GM19239 (cell line): ENCODE measurements at regions not wholly inside any gene's neighbourhood (a gene's known extent, or its start where the extent isn't known, plus 50 kb on each side); places are given as distances from the start of the nearest gene placed in this dataset.
"Not testable (repeated sequence)": the region's sequence is repeated elsewhere in the genome, so short reads cannot be mapped to it uniquely, and the experiment has no call there.

ENCODE experiments used
- DNase-seq: peaks from one replicate; pipeline ENCODE4 v3.0.0; 2011; ENCODE audit warnings: low spot score; ENCODE audit not compliant: insufficient read length
- FAIRE-seq: peaks from 2 replicates; lab custom pipeline; 2011; peaks lifted over from hg19 to GRCh38; lab: Jason Lieb, UNC

DNA sequence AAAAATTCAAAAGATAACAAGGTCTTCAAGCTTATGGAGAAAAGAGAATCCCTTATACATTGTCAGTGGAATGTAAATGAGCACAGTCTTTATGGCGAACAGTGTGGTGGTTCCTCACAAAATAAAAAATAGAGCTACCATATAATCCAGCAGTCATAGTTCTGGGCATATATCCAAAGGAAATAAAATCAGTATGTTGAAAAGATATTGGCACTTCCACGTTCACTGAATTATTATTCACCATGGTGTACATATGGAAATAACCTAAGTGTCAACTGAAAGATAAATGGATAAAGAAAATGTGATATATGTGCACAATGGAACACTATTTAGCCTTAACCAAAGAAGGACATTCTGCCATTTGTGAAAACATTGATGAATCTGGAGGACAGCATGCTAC lies 1161.2 kb downstream of the ROBO2 start:
- FAIRE-seq (no peak), DNase-seq (no peak)

DNA sequence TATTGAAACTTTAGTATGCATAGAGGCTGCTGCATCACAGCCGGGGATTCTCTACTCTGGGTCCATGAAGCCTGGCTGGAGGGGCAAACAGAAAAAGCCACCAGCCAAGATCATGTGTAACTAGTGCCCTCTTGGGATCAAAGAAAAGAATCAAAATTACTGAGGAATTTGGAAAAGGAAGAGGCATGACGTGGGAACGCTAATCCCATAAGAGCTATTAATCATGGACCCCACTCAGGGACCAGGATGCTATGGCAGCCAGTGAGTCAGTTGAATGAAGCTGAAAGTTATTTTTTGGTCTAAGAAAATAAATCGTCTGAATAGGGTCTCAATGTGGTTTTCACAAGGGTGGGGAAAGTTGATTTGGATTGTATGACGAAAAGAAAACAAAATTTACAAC lies 1165.1 kb downstream of the ROBO2 start:
- DNase-seq, result no peak
- no peak for FAIRE-seq

DNA sequence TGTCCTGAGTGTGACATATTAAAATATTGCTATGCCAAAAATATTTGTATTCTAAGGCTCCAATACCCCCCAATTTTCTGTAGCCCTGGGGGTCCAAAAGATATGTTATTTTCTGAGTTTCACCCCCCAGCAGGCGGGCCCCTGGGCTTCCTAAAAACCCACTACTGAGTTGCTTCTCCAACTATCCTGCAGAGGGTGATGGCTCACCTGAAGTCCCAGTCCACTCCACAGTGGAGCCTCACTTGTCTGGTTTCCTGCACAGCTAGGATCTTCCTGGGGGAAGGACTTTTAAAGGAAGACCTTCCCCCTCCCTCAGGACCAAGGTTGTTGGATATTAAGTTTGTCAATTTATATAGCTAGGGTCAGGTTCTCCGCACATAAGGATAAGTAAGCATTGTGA lies 1181.4 kb downstream of the ROBO2 start:
- no peak for FAIRE-seq
- no peak for DNase-seq

DNA sequence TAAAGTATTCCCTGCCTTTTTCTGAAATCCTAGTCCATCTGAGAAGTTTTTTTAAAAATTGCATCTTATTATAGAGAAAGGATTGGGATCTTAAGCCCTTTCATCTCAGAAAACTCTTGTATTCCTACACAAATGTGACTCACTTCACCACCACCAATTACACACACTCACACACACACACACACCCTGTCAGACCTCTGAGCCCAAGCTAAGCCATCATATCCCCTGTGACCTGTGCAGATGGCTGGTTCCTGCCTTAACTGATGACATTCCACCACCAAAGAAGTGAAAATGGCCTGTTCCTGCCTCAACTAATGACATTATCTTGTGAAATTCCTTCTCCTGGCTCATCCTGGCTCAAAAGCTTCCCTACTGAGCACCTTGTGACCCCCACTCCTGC lies 1181.9 kb downstream of the ROBO2 start:
- FAIRE-seq (no peak), DNase-seq (no peak)

DNA sequence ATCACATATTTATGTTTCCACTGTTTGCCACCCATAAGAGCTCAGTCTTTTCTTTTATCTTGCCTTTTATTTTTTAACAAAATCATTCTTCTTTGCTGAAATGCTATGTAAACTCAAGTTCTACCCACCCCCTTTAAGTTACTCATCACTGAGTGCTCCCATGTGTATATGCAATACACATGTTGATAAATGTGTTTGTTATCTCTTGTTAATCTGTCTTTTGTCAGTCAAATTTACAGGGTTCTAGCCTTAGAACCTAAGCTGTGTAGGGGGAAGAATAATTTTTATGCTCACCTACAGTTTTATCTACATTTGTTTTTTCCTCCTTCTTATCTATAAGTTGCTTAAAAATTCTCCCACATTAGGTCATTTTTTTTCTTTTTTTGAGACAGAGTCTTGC lies 1195.9 kb downstream of the ROBO2 start:
- no peak for FAIRE-seq

DNA sequence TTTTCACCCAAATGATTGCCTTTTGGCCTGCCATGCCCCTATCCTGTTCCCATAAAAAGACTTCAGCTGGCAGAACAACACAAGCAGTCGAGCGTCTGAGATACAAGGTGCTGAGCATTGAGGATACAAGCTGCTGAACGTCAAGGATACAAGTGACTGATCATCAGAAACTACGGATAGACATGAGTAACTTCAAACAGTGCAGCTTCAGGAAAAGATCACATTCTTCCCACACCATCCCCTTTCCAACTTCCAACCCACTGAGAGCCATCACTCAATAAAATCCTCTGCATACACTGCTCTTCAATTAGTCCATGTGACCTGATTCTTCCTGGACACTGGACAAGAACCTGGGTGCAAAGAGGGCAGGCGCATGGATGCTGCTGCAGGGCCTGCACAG lies 1198.9 kb downstream of the ROBO2 start:
- DNase-seq (no peak), FAIRE-seq (no peak)

More for the DNA sequence above, 1195.9 kb downstream of the ROBO2 start:
- no peak for DNase-seq

DNA sequence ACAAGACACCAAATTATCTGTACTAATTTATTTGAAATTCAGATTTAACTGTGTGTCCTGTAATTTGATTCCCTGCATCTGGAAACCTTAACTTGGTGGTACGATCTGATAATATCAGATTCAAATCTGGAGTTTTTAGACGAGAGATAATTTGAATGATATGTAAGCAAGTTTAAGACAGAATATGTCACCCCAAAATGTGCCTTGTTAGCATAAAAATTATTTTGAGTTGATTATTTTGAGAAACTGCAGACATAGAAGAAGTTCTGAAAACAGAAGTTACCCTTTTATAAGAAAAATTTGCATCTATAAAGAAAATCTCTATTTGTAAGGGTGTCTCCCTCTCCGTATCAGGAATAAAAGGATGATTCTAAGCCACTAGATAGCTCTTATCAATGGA lies 1202.8 kb downstream of the ROBO2 start:
- FAIRE-seq (no peak), DNase-seq (no peak)

DNA sequence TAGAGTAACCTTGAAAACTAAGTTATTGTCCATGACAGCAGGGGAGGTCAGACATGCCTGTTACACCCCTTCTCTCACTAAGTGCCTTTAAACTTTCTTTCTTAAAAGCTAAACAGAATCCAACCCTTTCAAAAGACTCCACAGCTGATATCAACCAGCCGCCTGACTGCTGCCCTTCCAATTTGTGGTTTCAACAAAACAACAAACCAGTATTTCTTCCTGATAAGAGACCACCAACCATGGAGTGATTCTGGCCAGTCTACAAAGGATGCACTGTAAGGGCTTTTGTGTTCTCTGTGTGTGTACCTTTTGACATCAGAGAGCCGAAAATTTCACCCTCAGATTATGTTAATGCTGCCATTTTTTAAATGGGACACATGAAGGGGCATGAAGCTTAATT lies 1204.2 kb downstream of the ROBO2 start:
- DNase-seq (no peak), FAIRE-seq (no peak)

DNA sequence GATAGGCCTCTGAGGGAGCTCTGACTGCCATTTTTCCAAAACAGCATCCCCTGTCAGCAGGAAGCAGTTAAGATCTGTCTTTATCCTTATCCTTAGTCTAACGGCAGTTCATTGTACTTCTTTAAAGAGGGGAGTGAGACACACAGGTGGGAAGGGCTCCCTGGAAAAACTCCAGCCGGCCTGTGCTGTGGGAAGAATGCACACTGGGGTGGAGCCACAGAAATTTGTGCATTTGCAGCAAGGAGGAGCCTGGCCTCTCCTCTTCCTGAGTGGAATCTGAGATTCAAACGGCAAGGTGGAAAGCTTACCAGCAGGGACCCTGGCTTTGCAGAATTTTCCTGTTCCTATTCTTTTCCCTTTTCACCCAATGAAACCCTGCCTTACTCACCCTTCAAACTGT lies 1209.4 kb downstream of the ROBO2 start:
- no peak for FAIRE-seq
- DNase-seq, result no peak

DNA sequence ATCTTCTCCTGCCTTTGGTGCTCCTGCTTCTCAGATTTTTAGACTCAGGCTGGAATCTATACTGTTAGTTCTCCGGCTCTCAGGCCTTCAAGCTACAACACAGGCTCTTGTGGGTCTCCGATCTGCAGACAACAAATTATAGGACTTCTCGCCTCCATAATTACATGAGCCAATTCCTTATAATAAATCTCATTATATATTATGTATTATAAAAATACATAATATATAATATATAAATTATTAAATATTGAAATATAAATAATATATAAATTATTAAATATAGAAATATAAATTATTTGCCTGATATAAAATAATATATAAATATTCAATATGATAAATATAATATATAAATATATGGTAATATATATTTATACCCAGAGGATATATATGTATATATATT lies 1214.0 kb downstream of the ROBO2 start:
- no peak for DNase-seq
- FAIRE-seq, result no peak

DNA sequence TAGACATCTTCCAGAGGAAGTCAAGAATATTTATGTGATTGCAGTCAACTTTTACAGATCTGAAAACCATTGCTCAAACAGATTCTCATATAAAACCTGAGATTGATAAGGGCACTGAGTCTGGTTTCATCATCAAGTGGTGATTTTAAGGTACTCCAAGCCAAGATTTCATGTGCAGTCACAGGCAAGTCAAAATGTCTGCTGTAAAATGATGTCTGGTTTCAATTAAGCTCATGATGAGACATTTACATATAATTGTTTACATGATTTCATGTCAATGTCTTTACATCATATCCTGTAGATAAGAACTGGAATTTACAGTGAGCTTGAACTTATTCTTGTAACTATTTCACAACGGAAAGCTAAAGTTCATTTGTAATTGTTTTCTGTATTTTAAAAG lies 1215.5 kb downstream of the ROBO2 start:
- DNase-seq (no peak), FAIRE-seq (no peak)

DNA sequence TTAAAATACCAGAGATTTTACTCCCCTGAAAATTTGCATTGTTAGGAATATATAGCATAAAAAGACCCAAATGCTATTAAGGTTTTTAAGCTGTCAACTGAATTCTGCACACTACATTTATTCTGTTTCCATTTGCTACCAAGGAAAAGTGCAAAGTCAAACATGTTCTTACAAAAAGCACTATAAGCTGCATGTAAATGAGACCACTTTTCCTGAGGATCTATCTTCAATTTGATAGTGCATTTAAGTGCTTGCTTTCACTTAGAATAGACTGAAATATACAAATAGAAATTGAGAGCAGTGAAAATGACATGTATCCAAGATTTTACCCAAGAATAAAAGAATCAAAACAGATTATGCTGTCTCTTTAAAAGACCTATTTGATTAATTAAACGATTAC lies 1216.2 kb downstream of the ROBO2 start:
- DNase-seq (no peak), FAIRE-seq (no peak)

DNA sequence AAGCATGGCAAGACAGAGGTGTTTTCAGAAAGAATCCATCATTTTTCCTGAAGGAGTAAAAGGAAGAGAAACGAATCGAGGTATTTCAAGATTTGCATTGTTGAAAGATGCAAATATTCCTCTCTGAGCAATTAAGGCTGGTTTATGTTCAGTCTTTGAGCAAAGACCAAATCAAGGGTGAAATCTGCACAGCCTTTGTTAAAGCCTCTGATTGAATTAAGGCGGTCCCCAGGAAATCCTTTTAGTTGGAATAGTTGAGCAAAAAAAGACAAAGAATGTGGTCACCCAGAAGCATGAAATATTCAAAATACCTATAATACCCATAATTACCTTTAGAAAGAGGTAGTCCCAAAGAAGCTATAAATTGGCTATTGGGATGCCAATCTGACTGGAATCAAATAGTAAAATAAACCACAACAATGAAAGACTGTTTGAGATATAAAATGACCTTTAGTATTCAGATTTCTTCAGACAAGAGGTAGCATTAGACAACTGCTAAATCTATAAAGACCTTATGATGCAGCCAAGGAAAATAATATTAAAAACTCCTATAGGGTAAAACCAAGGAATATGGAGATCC lies 1218.1 kb downstream of the ROBO2 start:
- FAIRE-seq, result no peak
- no peak for DNase-seq

DNA sequence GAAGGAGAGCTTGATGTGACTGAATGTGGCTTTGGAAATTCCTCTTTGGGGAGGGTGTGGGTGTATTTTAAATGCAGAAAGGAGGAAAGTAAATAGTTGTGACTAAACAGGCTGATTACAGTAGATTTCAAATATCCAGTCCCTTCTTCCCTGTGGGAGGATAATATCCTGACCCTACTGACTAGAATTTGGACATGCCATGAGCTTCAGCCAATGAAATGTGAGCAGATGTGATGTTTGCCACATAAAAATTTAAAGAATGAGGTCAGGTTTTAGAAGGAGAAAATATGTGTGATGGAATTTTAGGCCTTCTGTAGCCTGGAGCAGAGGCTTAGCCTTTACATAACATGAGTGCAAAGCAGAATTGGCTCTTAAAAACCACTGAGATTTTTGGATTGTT lies 1218.9 kb downstream of the ROBO2 start:
- FAIRE-seq, result no peak
- no peak for DNase-seq

DNA sequence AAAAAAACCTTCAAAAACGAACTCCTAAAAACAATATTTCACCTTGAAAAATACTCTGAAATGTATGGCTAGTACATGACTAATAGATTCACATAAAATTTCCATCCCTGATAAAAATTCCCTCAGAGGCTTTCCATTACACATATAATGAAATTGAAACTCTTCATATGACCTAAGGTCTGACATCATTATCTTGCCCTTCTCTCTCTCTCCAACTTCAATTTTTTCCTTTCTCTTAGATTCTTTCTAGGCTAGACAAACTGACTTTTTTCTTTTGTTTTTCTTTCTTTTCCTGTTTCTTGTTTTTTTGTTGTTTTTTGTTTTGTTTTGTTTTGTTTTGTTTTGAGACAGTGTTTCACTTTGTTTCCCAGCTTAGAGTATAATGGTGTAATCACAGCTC lies 1220.5 kb downstream of the ROBO2 start:
- FAIRE-seq, result no peak
- no peak for DNase-seq

DNA sequence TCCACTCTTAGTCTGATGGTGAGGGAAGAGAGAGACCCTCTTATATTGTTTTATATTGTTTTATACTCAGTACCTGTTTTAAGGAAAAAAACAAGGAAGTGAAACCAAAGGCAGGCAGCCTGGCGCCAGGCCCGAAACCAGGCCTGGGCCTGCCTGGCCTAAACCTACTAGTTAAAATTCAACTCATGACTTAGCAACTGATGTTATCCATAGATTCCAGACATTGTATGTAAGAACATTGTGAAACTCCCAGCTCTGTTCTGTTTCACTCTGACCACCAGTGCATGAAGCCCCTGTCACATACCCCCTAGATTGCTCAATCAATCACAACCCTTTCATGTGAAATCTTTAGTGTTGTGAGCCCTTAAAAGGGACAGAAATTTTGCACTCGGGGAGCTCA lies 1226.7 kb downstream of the ROBO2 start:
- peak; percentile 21 for FAIRE-seq
- DNase-seq, result not testable (repeated sequence)

DNA sequence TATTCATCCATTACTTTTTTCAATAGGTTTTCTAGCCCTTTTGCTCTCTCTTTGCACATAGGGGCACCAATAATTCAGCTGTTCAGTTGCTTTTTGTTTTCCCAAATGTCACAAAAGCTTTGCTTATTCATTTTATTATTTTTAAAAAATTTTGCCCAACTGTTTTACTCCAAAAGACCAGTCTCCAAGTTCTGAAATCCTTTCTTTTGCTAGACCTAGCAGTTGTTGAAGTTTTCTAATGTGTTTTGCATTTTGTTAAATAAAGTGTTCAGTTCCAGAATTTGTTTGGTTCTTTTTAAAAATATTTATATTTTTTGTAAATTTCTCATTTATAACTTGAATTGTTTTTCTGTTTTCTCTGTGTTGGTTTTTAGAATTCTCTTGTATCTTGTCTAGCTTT lies 1227.3 kb downstream of the ROBO2 start:
- FAIRE-seq, result no peak
- no peak for DNase-seq

DNA sequence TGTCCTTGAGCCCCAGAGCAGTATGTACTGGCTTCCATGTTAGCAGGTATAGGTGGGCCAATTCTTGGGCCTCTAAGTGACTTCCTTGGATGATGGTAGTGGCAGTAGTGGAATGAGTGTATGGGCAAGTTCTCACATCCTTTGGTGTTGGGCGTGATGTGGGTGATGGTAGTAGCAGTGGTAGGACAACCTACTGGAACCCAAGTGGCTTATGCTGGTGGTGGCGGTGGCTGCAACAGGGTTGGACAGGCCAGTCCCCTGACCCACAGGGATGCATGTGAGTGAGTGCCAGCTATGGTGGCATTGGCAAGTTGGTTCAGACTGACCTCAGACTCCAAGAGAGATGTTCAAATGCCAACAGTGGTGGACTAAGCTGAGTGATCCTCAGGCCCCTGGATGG lies 1228.2 kb downstream of the ROBO2 start:
- FAIRE-seq, result no peak
- DNase-seq, result no peak

DNA sequence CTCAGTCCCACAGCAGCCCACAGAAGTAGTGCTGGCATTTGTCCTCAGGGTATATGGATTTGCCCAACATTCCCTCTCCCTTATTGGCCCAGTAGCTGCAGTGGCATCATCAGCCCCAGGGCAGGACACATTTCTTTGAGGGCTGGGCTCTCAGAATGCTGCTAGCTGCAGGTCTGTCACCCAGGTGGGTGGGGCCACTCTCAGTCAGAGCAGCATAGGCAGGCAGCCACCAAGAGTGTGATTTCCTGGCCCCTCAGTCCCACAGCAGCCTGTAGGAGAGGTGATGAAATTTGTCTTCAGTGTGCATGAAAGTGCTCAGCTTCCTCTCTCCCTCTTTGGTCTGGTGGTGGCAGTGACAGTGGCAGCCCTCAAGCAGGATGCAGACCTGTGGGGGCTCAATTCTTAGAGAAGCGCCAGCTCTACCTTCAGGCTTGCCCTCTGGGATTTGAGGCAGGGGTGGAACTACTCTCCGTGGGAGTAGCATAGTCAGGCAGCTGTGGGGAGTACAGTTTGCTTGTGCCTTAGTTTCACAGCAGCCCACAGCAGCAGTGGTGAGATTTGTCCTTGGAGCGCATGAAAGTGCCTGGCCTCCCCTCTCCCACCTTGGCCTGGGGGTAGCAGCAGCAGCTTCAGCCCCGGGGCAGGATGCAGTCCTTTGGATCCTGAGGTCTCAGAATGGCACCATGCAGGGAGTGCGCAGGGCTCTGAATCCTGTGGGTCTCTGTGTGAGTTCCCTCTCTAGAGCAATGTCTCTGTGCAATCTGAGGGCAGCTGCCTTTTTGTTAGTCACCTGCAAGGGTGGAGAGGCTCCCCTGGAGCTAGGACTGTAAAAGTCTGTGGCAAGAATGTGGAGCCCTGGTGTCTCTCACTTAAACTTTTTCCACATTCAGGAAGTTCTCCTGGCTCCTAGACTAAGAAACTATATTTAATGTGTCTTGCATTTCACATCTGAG lies 1229.1 kb downstream of the ROBO2 start:
- no peak for DNase-seq
- FAIRE-seq, result no peak

DNA sequence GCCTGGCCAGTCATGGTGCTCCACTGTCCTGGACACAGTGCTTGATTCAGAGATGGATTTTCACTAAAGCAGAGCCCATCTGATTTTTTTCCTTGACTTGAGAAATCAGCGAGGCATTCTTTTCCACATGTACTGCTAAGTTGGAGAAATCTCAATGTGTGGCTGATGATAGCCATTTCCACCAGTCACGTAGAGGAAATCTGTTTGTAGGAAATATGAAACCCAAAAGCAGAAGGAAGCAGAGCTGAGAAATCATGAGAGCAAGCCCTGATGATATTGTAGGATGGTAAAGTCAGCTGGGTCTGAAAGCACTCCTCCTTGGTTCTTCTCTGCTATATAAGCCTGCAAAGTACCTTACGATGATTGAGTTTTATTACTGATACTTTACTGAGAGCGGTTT lies 1233.4 kb downstream of the ROBO2 start:
- DNase-seq (no peak), FAIRE-seq (no peak)

DNA sequence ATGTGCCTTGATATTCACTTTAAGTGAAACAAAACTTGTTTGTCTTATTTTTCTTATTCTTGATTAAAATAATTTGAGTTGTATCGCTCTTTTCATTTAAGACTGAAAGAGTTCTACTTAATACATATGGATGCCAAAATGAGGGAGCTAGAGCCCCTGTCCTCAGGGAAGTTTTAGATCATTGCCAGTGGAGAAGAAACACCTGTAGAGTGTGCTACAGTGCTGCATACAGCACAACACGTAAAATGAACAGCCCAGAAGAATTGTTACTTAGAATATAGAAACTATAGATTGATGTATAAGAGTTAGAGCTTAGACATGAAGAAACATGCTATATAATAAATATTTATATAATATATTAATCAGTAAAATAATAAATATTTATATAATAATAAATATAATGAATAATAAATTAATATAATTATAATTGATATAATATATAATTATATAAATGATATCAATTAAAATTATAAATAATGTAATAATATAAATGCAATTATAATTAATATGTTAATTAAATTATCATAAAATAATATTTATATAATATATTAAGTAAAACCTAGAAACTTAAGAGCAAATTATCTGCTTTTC lies 1234.7 kb downstream of the ROBO2 start:
- FAIRE-seq, result no peak
- DNase-seq, result no peak
